Keratinocyte (primary cell): ENCODE measurements at regions not wholly inside any gene's neighbourhood (a gene's known extent, or its start where the extent isn't known, plus 50 kb on each side); places are given as distances from the start of the nearest gene placed in this dataset.

Experiments
- DNase-seq: peaks from one replicate; pipeline ENCODE4 v3.0.0-alpha.2; 2011; ENCODE audit warnings: low read depth, missing footprints, low spot score
- FAIRE-seq: peaks from 2 replicates; lab custom pipeline; 2011; peaks lifted over from hg19 to GRCh38; lab: Jason Lieb, UNC
- H2AFZ ChIP-seq: 2 replicates; pipeline ENCODE4 v1.6.0; 2012; ENCODE audit warnings: low read length, control low read depth, inconsistent platforms; ENCODE audit not compliant: control insufficient read depth
- H3K27ac ChIP-seq: 2 replicates; pipeline ENCODE4 v1.5.1; 2011; ENCODE audit warnings: low read length; ENCODE audit not compliant: control insufficient read depth, insufficient read depth
- H3K27me3 ChIP-seq: 3 replicates; pipeline ENCODE4 v1.6.0; 2011; ENCODE audit warnings: low read length; ENCODE audit not compliant: control insufficient read depth, insufficient read depth; ENCODE audit errors: extremely low read depth
- H3K36me3 ChIP-seq, 2 experiments: 2 replicates in 1 of 2; 3 replicates in 1 of 2; pipeline ENCODE4 v1.5.1; 2011; ENCODE audit warnings: low read length in 2 of 2, mild to moderate bottlenecking in 1 of 2; ENCODE audit not compliant: control insufficient read depth in 2 of 2, insufficient read depth in 2 of 2; ENCODE audit errors: extremely low read depth in 1 of 2
- H3K4me1 ChIP-seq: 3 replicates; pipeline ENCODE4 v1.5.1; 2011; ENCODE audit warnings: low read length; ENCODE audit not compliant: control insufficient read depth, insufficient read depth; ENCODE audit errors: extremely low read depth
- H3K4me2 ChIP-seq: 3 replicates; pipeline ENCODE4 v1.6.0; 2011; ENCODE audit warnings: low read depth, low read length; ENCODE audit not compliant: control insufficient read depth, insufficient read depth; ENCODE audit errors: extremely low read depth
- H3K4me3 ChIP-seq, 3 experiments: fragments of 200-600 bp in 1 of 3; sonication (generic) in 1 of 3; 2 replicates in 2 of 3; 3 replicates in 1 of 3; pipeline ENCODE4 v1.5.1; 2011 to 2016; ENCODE audit warnings: low read length in 3 of 3, mild to moderate bottlenecking in 3 of 3, control low read depth in 2 of 3, inconsistent platforms in 1 of 3, low read depth in 1 of 3, mixed read lengths in 1 of 3, mixed run types in 1 of 3, moderate library complexity in 1 of 3; ENCODE audit not compliant: control insufficient read depth in 2 of 3, insufficient read depth in 2 of 3; ENCODE audit errors: extremely low read depth in 1 of 3
- H3K79me2 ChIP-seq: 2 replicates; pipeline ENCODE4 v1.6.0; 2012; ENCODE audit warnings: low read length; ENCODE audit not compliant: control insufficient read depth, insufficient read depth
- H3K9ac ChIP-seq: 3 replicates; pipeline ENCODE4 v1.6.0; 2011; ENCODE audit warnings: low read length; ENCODE audit not compliant: control insufficient read depth, insufficient read depth; ENCODE audit errors: extremely low read depth
- H3K9me1 ChIP-seq: 3 replicates; pipeline ENCODE4 v1.6.0; 2011; ENCODE audit warnings: low read length; ENCODE audit not compliant: control insufficient read depth, insufficient read depth; ENCODE audit errors: extremely low read depth
- H3K9me3 ChIP-seq: 2 replicates; pipeline ENCODE4 v1.5.1; 2012; ENCODE audit warnings: low read depth, low read length; ENCODE audit not compliant: control insufficient read depth
- H4K20me1 ChIP-seq: 3 replicates; pipeline ENCODE4 v1.6.0; 2011; ENCODE audit warnings: low read length; ENCODE audit not compliant: control insufficient read depth, insufficient read depth; ENCODE audit errors: extremely low read depth
- CTCF ChIP-seq, 3 experiments: IDR thresholded peaks in 1 of 3; conservative IDR thresholded peaks in 1 of 3; optimal IDR thresholded peaks in 1 of 3; 2 replicates in 2 of 3; 3 replicates in 1 of 3; pipeline versions ENCODE3 to v1.5.1; 2011; ENCODE audit warnings: low read length in 3 of 3, mild to moderate bottlenecking in 3 of 3, moderate library complexity in 2 of 3, control low read depth in 1 of 3, inconsistent platforms in 1 of 3; ENCODE audit not compliant: insufficient read depth in 2 of 3; ENCODE audit errors: extremely low read depth in 1 of 3
- EZH2 ChIP-seq: IDR thresholded peaks from one replicate; pipeline ENCODE4 v1.6.1; 2012; ENCODE audit warnings: inconsistent platforms, mild to moderate bottlenecking, low read length, moderate library complexity
- dilution Hi-C: fragments of 300-500 bp; cut with MboI; formaldehyde crosslinking; loops from one replicate; pipeline ENCODE4 v1.7.0; 2020; ENCODE audit warnings: low sequenced_read_pairs; ENCODE audit not compliant: extremely low pct_ligation_motif_present

GRCh38 chr4:10353110-10353509 is 104.1 kb downstream of the ZNF518B start:
- no peak overlapping the region for H3K4me3 ChIP-seq
- H3K9ac ChIP-seq, result no peak overlapping the region
- H3K27me3 ChIP-seq, result no peaks in the 10 kb centered on the region
- no peak overlapping the region for H3K27ac ChIP-seq
- H3K9me3 ChIP-seq, result no peaks in the 10 kb centered on the region
- H3K36me3 ChIP-seq, result no peaks in the 10 kb centered on the region
- H4K20me1 ChIP-seq, result no peaks in the 10 kb centered on the region
- H3K4me2 ChIP-seq, result no peak overlapping the region
- FAIRE-seq, result peak; percentile 67
- H3K4me1 ChIP-seq, result peaks cover 13% of the 10 kb centered on the region
- dilution Hi-C loops, result no loop called here
- H3K79me2 ChIP-seq, result no peaks in the 10 kb centered on the region
- no peak for DNase-seq
- TF ChIP-seq EZH2 (no peak), CTCF (optimal IDR thresholded peaks at IDR 0.05 in 1 of 3, IDR thresholded peaks at IDR 0.05 in 1 of 3, conservative IDR thresholded peaks at IDR 0.05 in 1 of 3; ENCODE audit: extremely low read depth in 1 of 3, insufficient read depth in 2 of 3, low read length in 3 of 3) (no peak)
- H2AFZ ChIP-seq, result no peak overlapping the region
- no peaks in the 10 kb centered on the region for H3K9me1 ChIP-seq

GRCh38 chr4:10348241-10348640 is 109.0 kb downstream of the ZNF518B start:
- no peaks in the 10 kb centered on the region for H3K27me3 ChIP-seq
- H3K36me3 ChIP-seq, result no peaks in the 10 kb centered on the region
- H3K9me1 ChIP-seq, result no peaks in the 10 kb centered on the region
- H3K4me1 ChIP-seq, result peaks cover 18% of the 10 kb centered on the region
- no peak overlapping the region for H3K9ac ChIP-seq
- dilution Hi-C loops, result no loop called here
- H3K27ac ChIP-seq, result no peak overlapping the region
- no peak overlapping the region for H3K4me2 ChIP-seq
- TF ChIP-seq CTCF (optimal IDR thresholded peaks at IDR 0.05 in 1 of 3, IDR thresholded peaks at IDR 0.05 in 1 of 3, conservative IDR thresholded peaks at IDR 0.05 in 1 of 3; ENCODE audit: extremely low read depth in 1 of 3, insufficient read depth in 2 of 3, low read length in 3 of 3) (no peak), EZH2 (no peak)
- H4K20me1 ChIP-seq, result no peaks in the 10 kb centered on the region
- DNase-seq (no peak), FAIRE-seq (no peak)
- H3K4me3 ChIP-seq, result no peak overlapping the region
- H2AFZ ChIP-seq, result no peak overlapping the region
- H3K9me3 ChIP-seq, result no peaks in the 10 kb centered on the region
- no peaks in the 10 kb centered on the region for H3K79me2 ChIP-seq
